ENCODE measurements at regions not wholly inside any gene's neighbourhood (a gene's known extent, or its start where the extent isn't known, plus 50 kb on each side); places are given as distances from the start of the nearest gene placed in this dataset.

- WGBS, 2 experiments (ENCODE audit: extremely low coverage in 1 of 2, insufficient coverage in 1 of 2, insufficient read length in 1 of 2, insufficient replicate concordance in 2 of 2, low coverage in 1 of 2, low lambda C conversion rate in 2 of 2, missing lambda C conversion rate in 1 of 2), result 100% methylated on average over 3 of the region's 3 CpGs; no CpG with 5 or more reads in 1 of the 2 experiments
- H3K4me2 ChIP-seq (ENCODE audit: insufficient read depth in 1 of 2, low read depth in 2 of 2, low read length in 2 of 2), result no peak overlapping the region
Observed at GRCh38 chr2:206867006-206867405, 72.3 kb upstream of the CPO start.

More at GRCh38 chr2:206867006-206867405, 72.3 kb upstream of the CPO start:
- Histone ChIP-seq H3K4ac (replicated peaks; ENCODE audit: insufficient read length, low read depth, low read length) (no peak overlapping the region), H2AK5ac (ENCODE audit: low read depth, low read length) (no peak overlapping the region), H3K4me1 (replicated peaks in 1 of 4; ENCODE audit: control insufficient read depth in 3 of 4, insufficient read depth in 4 of 4, low read length in 3 of 4) (peaks cover 0 to 4% (median 1%) of the 10 kb centered on the region in 4 experiments; a peak in 2 of 7 replicates), H2BK20ac (ENCODE audit: low read length) (no peak overlapping the region), H3K4me3 (ENCODE audit: extremely low read depth in 1 of 4, insufficient read depth in 2 of 4, low read depth in 3 of 4, low read length in 4 of 4) (no peak overlapping the region), H4K8ac (ENCODE audit: extremely low read depth, insufficient read depth, low read length) (no peak overlapping the region), H3K79me1 (ENCODE audit: low read depth, low read length) (no peaks in the 10 kb centered on the region), H2BK5ac (ENCODE audit: low read depth, low read length) (no peak overlapping the region), H3K79me2 (ENCODE audit: control insufficient read depth in 1 of 2, insufficient read depth in 2 of 2, low read length in 2 of 2) (no peaks in the 10 kb centered on the region), H2BK120ac (replicated peaks; ENCODE audit: low read depth, low read length) (no peak overlapping the region), H3K14ac (ENCODE audit: insufficient read length) (no peak overlapping the region), H3K36me3 (ENCODE audit: control insufficient read depth in 2 of 4, insufficient read depth in 4 of 4, low read length in 3 of 4) (no peaks in the 10 kb centered on the region; a peak in 1 of 8 replicates), H3K23me2 (ENCODE audit: low read depth, low read length) (no peaks in the 10 kb centered on the region), H4K5ac (ENCODE audit: insufficient read length, low read depth, low read length) (no peak overlapping the region), H2AFZ (ENCODE audit: low read length) (no peak overlapping the region), H3K23ac (ENCODE audit: insufficient read length) (no peak overlapping the region), H3K9ac (replicated peaks in 1 of 4; ENCODE audit: extremely low read depth in 1 of 4, low read depth in 3 of 4, low read length in 3 of 4) (no peak overlapping the region), H3K27me3 (replicated peaks in 1 of 4; ENCODE audit: control insufficient read depth in 3 of 4, extremely low read depth in 1 of 4, insufficient read depth in 3 of 4, low read length in 3 of 4) (no peaks in the 10 kb centered on the region), H3K27ac (ENCODE audit: low read depth, low read length) (no peak overlapping the region), H2BK12ac (ENCODE audit: low read depth, low read length) (no peak overlapping the region), H3K9me3 (ENCODE audit: insufficient read depth in 2 of 2, low read depth in 1 of 2, low read length in 1 of 2) (no peaks in the 10 kb centered on the region), H3K56ac (replicated peaks; ENCODE audit: insufficient read length, low read depth, low read length) (no peak overlapping the region), H2BK15ac (ENCODE audit: low read length) (no peak overlapping the region), H3K18ac (ENCODE audit: extremely low read depth, low read length) (no peak overlapping the region), H4K91ac (replicated peaks; ENCODE audit: insufficient read length, low read length) (no peak overlapping the region), H4K20me1 (replicated peaks in 1 of 2; ENCODE audit: control insufficient read depth in 1 of 2, insufficient read depth in 2 of 2, low read length in 2 of 2) (no peaks in the 10 kb centered on the region)
- ChIA-PET POLR2A (ENCODE audit: partially characterized antibody) (interaction anchor here (0.6 kb wide), 1 partner anchor 66 kb away, joined by 5 read pairs; no protein-coding TSS in a partner anchor), CTCF (ENCODE audit: partially characterized antibody) (no interaction called here)
- no peak for FAIRE-seq
- DNase-seq (ENCODE audit: low read depth in 1 of 2, low spot score in 2 of 2), result no peak
- TF ChIP-seq EGR1 (IDR thresholded peaks at IDR 0.05; ENCODE audit: borderline replicate concordance, low read depth, low read length) (no peak), MAX (IDR thresholded peaks at IDR 0.05) (no peak), NANOG (IDR thresholded peaks at IDR 0.05; ENCODE audit: insufficient read depth, low read depth, low read length, poor library complexity, severe bottlenecking) (no peak), CTBP2 (IDR thresholded peaks at IDR 0.05; ENCODE audit: borderline replicate concordance, insufficient read depth, insufficient read length, low read length) (no peak), EP300 (IDR thresholded peaks at IDR 0.05; ENCODE audit: borderline replicate concordance in 1 of 2, low read depth in 2 of 2, low read length in 2 of 2) (no peak), GABPA (IDR thresholded peaks at IDR 0.05; ENCODE audit: borderline replicate concordance, insufficient read depth, low read length) (no peak), TAF1 (IDR thresholded peaks at IDR 0.05; ENCODE audit: low read depth, low read length) (no peak)
